ENCODE measurements at regions not wholly inside any gene's neighbourhood (a gene's known extent, or its start where the extent isn't known, plus 50 kb on each side); places are given as distances from the start of the nearest gene placed in this dataset.

GRCh38 chrX:43266487-43266886, 389.6 kb upstream of the MAOA start:
- no peak for TF ChIP-seq ZNF565 (CRISPR knock-in tag; conservative IDR thresholded peaks at IDR 0.05; ENCODE audit: low read depth)
- no peak for TF ChIP-seq CREB5 (CRISPR knock-in tag; IDR thresholded peaks at IDR 0.05; ENCODE audit: low read depth)
- TF ChIP-seq ZNF70 (CRISPR knock-in tag; IDR thresholded peaks at IDR 0.05), result no peak
- TF ChIP-seq GLIS3 (CRISPR knock-in tag; IDR thresholded peaks at IDR 0.05), result no peak
- no peak for TF ChIP-seq OSR1 (CRISPR knock-in tag; IDR thresholded peaks at IDR 0.05)
- no peak for TF ChIP-seq POU6F1 (CRISPR knock-in tag; IDR thresholded peaks at IDR 0.05; ENCODE audit: borderline replicate concordance, low read depth)
